Upper lobe of right lung (tissue), 1 donor: ENCODE measurements at regions not wholly inside any gene's neighbourhood (a gene's known extent, or its start where the extent isn't known, plus 50 kb on each side); places are given as distances from the start of the nearest gene placed in this dataset.

Source experiments
- ATAC-seq: fragments of 200-7000 bp; cut with Tn5 transposase; one replicate; pipeline ENCODE4 v1.9.1; 2020; ENCODE audit warnings: mild to moderate bottlenecking, moderate library complexity
- DNase-seq: peaks from one replicate; pipeline ENCODE4 v3.0.0-alpha.2; 2020
- H3K27ac ChIP-seq: fragments of 200-600 bp; one replicate; pipeline ENCODE4 v1.8.0; 2022
- H3K27me3 ChIP-seq: fragments of 200-600 bp; one replicate; pipeline ENCODE4 v1.8.0; 2022; ENCODE audit warnings: mild to moderate bottlenecking
- H3K36me3 ChIP-seq: fragments of 200-600 bp; one replicate; pipeline ENCODE4 v1.8.0; 2022
- H3K4me1 ChIP-seq: fragments of 200-600 bp; one replicate; pipeline ENCODE4 v1.8.0; 2022
- H3K4me3 ChIP-seq: fragments of 200-600 bp; one replicate; pipeline ENCODE4 v1.8.0; 2022; ENCODE audit warnings: mild to moderate bottlenecking
- H3K9me3 ChIP-seq: fragments of 200-600 bp; one replicate; pipeline ENCODE4 v1.8.0; 2022
- intact Hi-C: fragments of 100-400 bp; cut with DNase I; formaldehyde crosslinking; loops from one replicate; pipeline ENCODE4 v1.11.0; 2022
- TF ChIP-seq, protein P1 (sequence below): fragments of 200-600 bp; IDR thresholded peaks from one replicate; pipeline ENCODE4 v1.8.0; 2022; ENCODE audit warnings: antibody characterized with exemption
- donor health status: DM: no; HTN: yes; CAD: no; lungs with severe emphysema.

DNA sequence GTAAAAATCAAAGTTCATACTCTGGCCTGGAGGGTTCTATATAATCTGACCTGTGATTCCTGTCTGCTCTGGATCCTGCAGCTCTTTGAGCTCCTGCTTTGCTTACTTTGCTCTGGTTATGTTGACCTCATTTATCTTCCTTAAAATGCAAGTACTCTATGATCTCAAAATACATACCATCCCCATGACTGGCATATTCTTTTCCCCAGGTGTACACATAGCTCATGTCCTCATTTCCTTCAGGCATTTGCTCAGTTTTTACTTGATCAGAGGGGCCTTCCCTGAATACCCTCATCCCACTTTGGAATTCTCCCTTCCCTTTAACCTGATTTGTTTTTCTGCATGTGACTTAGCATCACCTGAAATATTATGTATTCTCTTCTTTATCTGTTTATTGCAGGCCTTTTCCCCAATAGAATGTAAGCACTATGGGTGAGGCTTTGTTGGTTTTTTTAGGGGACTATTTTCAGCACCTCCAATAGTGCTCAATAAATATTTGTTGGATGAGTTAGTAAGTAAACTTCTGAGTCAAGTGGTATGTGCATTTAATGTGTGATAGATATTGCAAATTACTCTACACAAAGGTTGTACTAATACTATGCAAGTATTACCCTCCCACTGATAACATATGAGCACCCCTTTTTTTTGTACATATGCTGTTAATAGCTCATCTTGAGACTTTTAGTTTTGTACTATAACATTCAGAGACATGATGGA is 211.5 kb downstream of the NMUR2 start:
- TF ChIP-seq, protein P1, sequence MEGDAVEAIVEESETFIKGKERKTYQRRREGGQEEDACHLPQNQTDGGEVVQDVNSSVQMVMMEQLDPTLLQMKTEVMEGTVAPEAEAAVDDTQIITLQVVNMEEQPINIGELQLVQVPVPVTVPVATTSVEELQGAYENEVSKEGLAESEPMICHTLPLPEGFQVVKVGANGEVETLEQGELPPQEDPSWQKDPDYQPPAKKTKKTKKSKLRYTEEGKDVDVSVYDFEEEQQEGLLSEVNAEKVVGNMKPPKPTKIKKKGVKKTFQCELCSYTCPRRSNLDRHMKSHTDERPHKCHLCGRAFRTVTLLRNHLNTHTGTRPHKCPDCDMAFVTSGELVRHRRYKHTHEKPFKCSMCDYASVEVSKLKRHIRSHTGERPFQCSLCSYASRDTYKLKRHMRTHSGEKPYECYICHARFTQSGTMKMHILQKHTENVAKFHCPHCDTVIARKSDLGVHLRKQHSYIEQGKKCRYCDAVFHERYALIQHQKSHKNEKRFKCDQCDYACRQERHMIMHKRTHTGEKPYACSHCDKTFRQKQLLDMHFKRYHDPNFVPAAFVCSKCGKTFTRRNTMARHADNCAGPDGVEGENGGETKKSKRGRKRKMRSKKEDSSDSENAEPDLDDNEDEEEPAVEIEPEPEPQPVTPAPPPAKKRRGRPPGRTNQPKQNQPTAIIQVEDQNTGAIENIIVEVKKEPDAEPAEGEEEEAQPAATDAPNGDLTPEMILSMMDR, result no peak
- intact Hi-C loops, result no loop called here
- H3K27ac ChIP-seq, result no peak overlapping the region
- no peaks in the 10 kb centered on the region for H3K9me3 ChIP-seq
- no peaks in the 10 kb centered on the region for H3K27me3 ChIP-seq
- DNase-seq, result no peak
- H3K4me3 ChIP-seq, result no peak overlapping the region
- H3K36me3 ChIP-seq, result no peaks in the 10 kb centered on the region
- ATAC-seq, result no peak
- no peaks in the 10 kb centered on the region for H3K4me1 ChIP-seq

DNA sequence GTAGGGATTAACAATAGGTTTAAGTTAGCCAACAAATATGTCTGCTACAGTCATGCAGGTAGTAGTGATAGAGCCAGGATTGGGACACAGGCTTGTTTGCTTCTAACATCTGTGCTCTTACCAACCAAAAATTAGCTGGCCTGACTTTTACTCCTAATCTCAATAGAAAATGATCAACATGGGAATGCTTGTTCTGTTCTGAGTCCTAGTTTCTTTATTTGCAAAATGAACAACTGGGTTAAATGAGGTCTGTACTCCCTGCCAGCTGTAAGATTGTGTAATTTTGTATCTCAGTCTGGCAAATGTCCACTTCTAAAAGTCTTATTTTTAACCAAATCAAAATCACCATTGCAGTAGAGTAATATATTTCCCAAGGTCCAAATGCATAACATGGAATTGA is 216.8 kb downstream of the NMUR2 start:
- Histone ChIP-seq H3K27ac (no peak overlapping the region), H3K9me3 (no peaks in the 10 kb centered on the region), H3K27me3 (no peaks in the 10 kb centered on the region), H3K36me3 (no peaks in the 10 kb centered on the region), H3K4me3 (no peak overlapping the region), H3K4me1 (no peaks in the 10 kb centered on the region)
- TF ChIP-seq, protein P1, result no peak
- no peak for ATAC-seq
- no peak for DNase-seq
- intact Hi-C loops, result no loop called here

DNA sequence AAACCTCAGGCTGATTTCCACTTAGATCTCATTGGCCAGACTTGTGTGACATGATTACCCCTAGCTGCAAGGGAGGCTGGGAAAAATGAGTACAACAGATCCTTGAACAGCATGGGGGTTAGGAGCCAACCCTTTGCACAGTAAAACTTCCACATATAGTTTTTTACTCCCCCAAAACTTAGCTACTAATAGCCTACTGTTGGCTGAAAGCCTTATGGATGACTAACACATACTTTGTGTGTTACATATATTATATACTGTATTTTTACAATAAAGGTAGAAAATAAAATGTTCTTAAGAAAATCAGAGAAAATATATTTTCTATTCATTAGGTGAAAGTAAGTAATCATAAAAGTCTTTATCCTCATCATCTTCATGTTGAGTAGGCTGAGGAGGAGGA is 217.4 kb downstream of the NMUR2 start:
- no peak for ATAC-seq
- Histone ChIP-seq H3K27ac (no peak overlapping the region), H3K27me3 (no peaks in the 10 kb centered on the region), H3K36me3 (no peaks in the 10 kb centered on the region), H3K4me1 (no peaks in the 10 kb centered on the region), H3K4me3 (no peak overlapping the region), H3K9me3 (no peaks in the 10 kb centered on the region)
- no peak for DNase-seq
- TF ChIP-seq, protein P1, result no peak
- intact Hi-C loops, result no loop called here

DNA sequence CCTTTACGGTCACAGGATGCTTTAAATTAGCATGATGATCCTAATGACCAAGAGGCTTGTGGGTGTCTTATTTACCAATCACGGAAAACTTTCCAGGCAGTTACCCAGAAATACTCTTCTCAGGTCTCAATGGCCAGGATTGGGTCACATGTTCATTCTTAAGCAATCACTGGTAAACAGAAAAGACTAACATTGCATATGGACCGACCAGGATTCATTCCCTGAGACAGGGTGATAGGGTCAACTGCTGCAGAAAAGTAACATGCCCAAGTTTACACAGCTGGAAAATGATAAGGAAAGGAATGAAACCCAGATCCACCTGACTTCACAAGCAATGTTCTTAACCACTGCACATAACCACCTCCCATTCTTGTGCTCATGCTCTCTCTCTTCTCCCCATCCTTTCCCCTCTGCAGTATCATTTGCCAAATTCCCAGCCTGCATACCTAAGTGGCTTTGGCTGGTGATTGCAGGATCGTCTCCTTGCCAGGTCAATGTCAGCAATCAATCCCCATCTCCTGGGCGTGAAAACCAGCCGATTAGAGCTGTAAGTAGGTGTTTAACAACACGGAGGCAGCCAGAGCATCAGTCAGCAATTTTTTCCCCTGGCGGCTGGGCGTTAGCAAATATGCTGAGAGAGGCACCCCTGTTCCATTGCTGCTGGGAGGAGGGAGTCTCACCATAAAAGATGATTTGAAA is 219.4 kb downstream of the NMUR2 start:
- Histone ChIP-seq H3K27me3 (no peaks in the 10 kb centered on the region), H3K36me3 (no peaks in the 10 kb centered on the region), H3K4me1 (no peaks in the 10 kb centered on the region), H3K27ac (no peak overlapping the region), H3K9me3 (no peaks in the 10 kb centered on the region), H3K4me3 (no peak overlapping the region)
- intact Hi-C loops, result no loop called here
- ATAC-seq, result no peak
- no peak for DNase-seq
- TF ChIP-seq, protein P1, result no peak

DNA sequence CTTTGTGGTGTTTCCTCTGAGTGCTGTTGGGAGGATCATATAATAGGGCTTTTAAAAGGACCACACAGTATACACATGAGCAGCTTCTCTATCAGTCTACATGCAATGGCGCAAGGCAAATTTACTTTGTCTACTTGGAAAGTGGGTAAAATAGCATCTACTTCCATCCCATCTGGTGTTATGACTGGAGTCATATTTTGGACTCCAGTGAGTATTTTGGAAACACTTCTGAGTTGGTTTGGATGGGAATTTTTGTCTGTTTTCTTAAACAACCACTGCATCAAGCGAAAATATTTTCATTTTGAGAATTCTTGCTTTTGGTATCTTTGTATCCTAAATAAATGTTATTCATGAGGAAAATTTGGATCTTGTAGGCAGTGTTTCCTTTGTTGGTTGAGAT is 220.8 kb downstream of the NMUR2 start:
- intact Hi-C loops, result no loop called here
- H3K36me3 ChIP-seq, result no peaks in the 10 kb centered on the region
- no peaks in the 10 kb centered on the region for H3K9me3 ChIP-seq
- no peak overlapping the region for H3K27ac ChIP-seq
- ATAC-seq (no peak), DNase-seq (no peak)
- H3K27me3 ChIP-seq, result no peaks in the 10 kb centered on the region
- H3K4me3 ChIP-seq, result no peak overlapping the region
- TF ChIP-seq, protein P1, result no peak
- no peaks in the 10 kb centered on the region for H3K4me1 ChIP-seq
